DOHH2 (cell line): ENCODE measurements at regions not wholly inside any gene's neighbourhood (a gene's known extent, or its start where the extent isn't known, plus 50 kb on each side); places are given as distances from the start of the nearest gene placed in this dataset.
"Not testable (repeated sequence)": the region's sequence is repeated elsewhere in the genome, so short reads cannot be mapped to it uniquely, and the experiment has no call there.

ENCODE experiments used
- H3F3A ChIP-seq: fragments of 200-600 bp; sonication (generic), shearing (Covaris generic); 2 replicates; pipeline ENCODE4 v1.6.0; 2016; ENCODE audit warnings: antibody characterized with exemption, mild to moderate bottlenecking; ENCODE audit not compliant: control insufficient read depth, insufficient read depth
- H3K27ac ChIP-seq: fragments of 200-600 bp; sonication (generic); 2 replicates; pipeline ENCODE4 v1.5.1; 2014; ENCODE audit warnings: low read depth, mild to moderate bottlenecking, low read length, moderate library complexity
- H3K27me3 ChIP-seq: fragments of 200-600 bp; sonication (generic); 2 replicates; pipeline ENCODE4 v1.6.1; 2014; ENCODE audit warnings: mild to moderate bottlenecking, low read length, mixed read lengths; ENCODE audit not compliant: control insufficient read depth
- H3K36me3 ChIP-seq: fragments of 200-600 bp; sonication (generic); 2 replicates; pipeline ENCODE4 v1.6.1; 2014; ENCODE audit warnings: mild to moderate bottlenecking, low read length, moderate library complexity, mixed read lengths; ENCODE audit not compliant: control insufficient read depth
- H3K4me1 ChIP-seq: fragments of 200-600 bp; sonication (generic); 2 replicates; pipeline ENCODE4 v1.6.1; 2014; ENCODE audit warnings: mild to moderate bottlenecking, low read length, mixed read lengths; ENCODE audit not compliant: control insufficient read depth
- H3K4me2 ChIP-seq: fragments of 200-600 bp; sonication (generic); 2 replicates; pipeline ENCODE4 v1.6.0; 2014; ENCODE audit warnings: mild to moderate bottlenecking, low read length, moderate library complexity
- H3K4me3 ChIP-seq: fragments of 200-600 bp; sonication (generic); 2 replicates; pipeline ENCODE4 v1.5.1; 2014; ENCODE audit warnings: mild to moderate bottlenecking, low read length, mixed read lengths
- H3K79me2 ChIP-seq: fragments of 200-600 bp; sonication (generic); 2 replicates; pipeline ENCODE4 v1.6.1; 2014; ENCODE audit warnings: mild to moderate bottlenecking, low read length, mixed read lengths; ENCODE audit not compliant: control insufficient read depth
- H3K9me2 ChIP-seq: fragments of 200-600 bp; sonication (generic); replicated peaks from 2 replicates; pipeline ENCODE4 v1.6.1; 2014; ENCODE audit warnings: mild to moderate bottlenecking, low read length, mixed read lengths; ENCODE audit not compliant: control insufficient read depth
- H3K9me3 ChIP-seq: fragments of 200-600 bp; sonication (generic); 2 replicates; pipeline ENCODE4 v1.6.1; 2014; ENCODE audit warnings: antibody characterized with exemption, low read length, mixed read lengths; ENCODE audit not compliant: control insufficient read depth, insufficient read depth
- H4K20me1 ChIP-seq: fragments of 200-600 bp; sonication (generic); 2 replicates; pipeline ENCODE4 v1.6.0; 2014; ENCODE audit warnings: low read depth, mild to moderate bottlenecking, antibody characterized with exemption, low read length, moderate library complexity; ENCODE audit not compliant: control insufficient read depth, insufficient read depth
- CTCF ChIP-seq: fragments of 200-600 bp; sonication (generic); IDR thresholded peaks from one replicate; pipeline ENCODE4 v1.5.1; 2014; ENCODE audit warnings: antibody characterized with exemption, mild to moderate bottlenecking, low read depth, low read length; ENCODE audit not compliant: poor library complexity, severe bottlenecking
- EZH2phosphoT487 ChIP-seq: fragments of 200-600 bp; sonication (generic); IDR thresholded peaks from 2 replicates; pipeline ENCODE4 v1.6.1; 2017; ENCODE audit warnings: borderline replicate concordance, mild to moderate bottlenecking, antibody characterized with exemption, low read length, moderate library complexity, mixed read lengths

GRCh38 chr16:29117631-29118030 lies 132.8 kb downstream of the LAT start:
- no peak overlapping the region for H3K27ac ChIP-seq
- no peaks in the 10 kb centered on the region for H3K9me2 ChIP-seq
- no peaks in the 10 kb centered on the region for H3K36me3 ChIP-seq
- no peaks in the 10 kb centered on the region for H4K20me1 ChIP-seq
- no peak overlapping the region for H3K4me3 ChIP-seq
- no peaks in the 10 kb centered on the region for H3K79me2 ChIP-seq
- H3K4me2 ChIP-seq, result no peak overlapping the region
- H3K9me3 ChIP-seq, result no peaks in the 10 kb centered on the region
- TF ChIP-seq EZH2phosphoT487 (no peak), CTCF (no peak)
- no peaks in the 10 kb centered on the region for H3K27me3 ChIP-seq
- no peaks in the 10 kb centered on the region for H3K4me1 ChIP-seq
- no peaks in the 10 kb centered on the region for H3F3A ChIP-seq

GRCh38 chr16:29116980-29117379 lies 132.1 kb downstream of the LAT start:
- no peaks in the 10 kb centered on the region for H3K79me2 ChIP-seq
- H3K27ac ChIP-seq, result no peak overlapping the region
- no peaks in the 10 kb centered on the region for H3K9me2 ChIP-seq
- TF ChIP-seq EZH2phosphoT487 (no peak), CTCF (no peak)
- no peaks in the 10 kb centered on the region for H3K36me3 ChIP-seq
- H3K4me1 ChIP-seq, result no peaks in the 10 kb centered on the region
- H3K9me3 ChIP-seq, result no peaks in the 10 kb centered on the region
- no peak overlapping the region for H3K4me2 ChIP-seq
- no peak overlapping the region for H3K4me3 ChIP-seq
- H3F3A ChIP-seq, result no peaks in the 10 kb centered on the region
- H3K27me3 ChIP-seq, result no peaks in the 10 kb centered on the region
- H4K20me1 ChIP-seq, result no peaks in the 10 kb centered on the region

GRCh38 chr16:29116207-29116606 lies 131.4 kb downstream of the LAT start:
- not testable (repeated sequence) for H3K4me2 ChIP-seq, H3K36me3 ChIP-seq

GRCh38 chr16:29115802-29116141 lies 130.9 kb downstream of the LAT start:
- not testable (repeated sequence) for H3K79me2 ChIP-seq, H3K36me3 ChIP-seq, H4K20me1 ChIP-seq, H3F3A ChIP-seq, H3K4me2 ChIP-seq, H3K4me1 ChIP-seq, H3K27me3 ChIP-seq, H3K4me3 ChIP-seq, H3K9me3 ChIP-seq, H3K9me2 ChIP-seq, H3K27ac ChIP-seq

More at GRCh38 chr16:29116207-29116606, 131.4 kb downstream of the LAT start:
- not testable (repeated sequence) for H3K27ac ChIP-seq, H3F3A ChIP-seq, H3K79me2 ChIP-seq, H3K4me3 ChIP-seq, H4K20me1 ChIP-seq, H3K9me3 ChIP-seq, H3K27me3 ChIP-seq, H3K9me2 ChIP-seq, H3K4me1 ChIP-seq
